Keratinocyte (primary cell): ENCODE measurements at regions not wholly inside any gene's neighbourhood (a gene's known extent, or its start where the extent isn't known, plus 50 kb on each side); places are given as distances from the start of the nearest gene placed in this dataset.

Experiments used
- EZH2 ChIP-seq: IDR thresholded peaks from one replicate; pipeline ENCODE4 v1.6.1; 2012; ENCODE audit warnings: inconsistent platforms, mild to moderate bottlenecking, low read length, moderate library complexity
- TF ChIP-seq, protein P1 (sequence below), 3 experiments: IDR thresholded peaks in 1 of 3; conservative IDR thresholded peaks in 1 of 3; optimal IDR thresholded peaks in 1 of 3; 2 replicates in 2 of 3; 3 replicates in 1 of 3; pipeline versions ENCODE3 to v1.5.1; 2011; ENCODE audit warnings: low read length in 3 of 3, mild to moderate bottlenecking in 3 of 3, moderate library complexity in 2 of 3, control low read depth in 1 of 3, inconsistent platforms in 1 of 3; ENCODE audit not compliant: insufficient read depth in 2 of 3; ENCODE audit errors: extremely low read depth in 1 of 3

GRCh38 chr7:22049766-22050500 lies 104.2 kb upstream of the CDCA7L start:
- TF ChIP-seq, protein P1, sequence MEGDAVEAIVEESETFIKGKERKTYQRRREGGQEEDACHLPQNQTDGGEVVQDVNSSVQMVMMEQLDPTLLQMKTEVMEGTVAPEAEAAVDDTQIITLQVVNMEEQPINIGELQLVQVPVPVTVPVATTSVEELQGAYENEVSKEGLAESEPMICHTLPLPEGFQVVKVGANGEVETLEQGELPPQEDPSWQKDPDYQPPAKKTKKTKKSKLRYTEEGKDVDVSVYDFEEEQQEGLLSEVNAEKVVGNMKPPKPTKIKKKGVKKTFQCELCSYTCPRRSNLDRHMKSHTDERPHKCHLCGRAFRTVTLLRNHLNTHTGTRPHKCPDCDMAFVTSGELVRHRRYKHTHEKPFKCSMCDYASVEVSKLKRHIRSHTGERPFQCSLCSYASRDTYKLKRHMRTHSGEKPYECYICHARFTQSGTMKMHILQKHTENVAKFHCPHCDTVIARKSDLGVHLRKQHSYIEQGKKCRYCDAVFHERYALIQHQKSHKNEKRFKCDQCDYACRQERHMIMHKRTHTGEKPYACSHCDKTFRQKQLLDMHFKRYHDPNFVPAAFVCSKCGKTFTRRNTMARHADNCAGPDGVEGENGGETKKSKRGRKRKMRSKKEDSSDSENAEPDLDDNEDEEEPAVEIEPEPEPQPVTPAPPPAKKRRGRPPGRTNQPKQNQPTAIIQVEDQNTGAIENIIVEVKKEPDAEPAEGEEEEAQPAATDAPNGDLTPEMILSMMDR (optimal IDR thresholded peaks at IDR 0.05 in 1 of 3, IDR thresholded peaks at IDR 0.05 in 1 of 3, conservative IDR thresholded peaks at IDR 0.05 in 1 of 3; ENCODE audit: extremely low read depth in 1 of 3, insufficient read depth in 2 of 3, low read length in 3 of 3): no peak
- TF ChIP-seq EZH2: no peak
